Caco-2 (cell line): ENCODE measurements at regions not wholly inside any gene's neighbourhood (a gene's known extent, or its start where the extent isn't known, plus 50 kb on each side); places are given as distances from the start of the nearest gene placed in this dataset.

Source experiments
- BruUV-seq: library from RNA; stranded (reverse); fragments of 400-500 nt; replicated peaks from 2 replicates; lab custom pipeline; 2021; lab: Mats Ljungman, UMichigan
- CTCF ChIA-PET: fragments of 300-600 bp; sonication (Branson Sonifier 250); formaldehyde crosslinking; loops from one replicate; lab custom pipeline; 2022; ENCODE audit warnings: antibody characterized with exemption; lab: Charles Lee
- POLR2A ChIA-PET: fragments of 300-600 bp; sonication (Branson Sonifier 250); formaldehyde crosslinking; loops from one replicate; lab custom pipeline; 2022; ENCODE audit warnings: antibody characterized with exemption; lab: Charles Lee
- DNase-seq, 2 experiments: peaks; one replicate each; pipeline versions ENCODE4 v3.0.0 to v3.0.0-alpha.2; 2020 to 2022
- H3K27me3 ChIP-seq: replicated peaks from 2 replicates; pipeline ENCODE4 v1.6.0; 2011; ENCODE audit warnings: low read length; ENCODE audit not compliant: control insufficient read depth, insufficient read depth
- H3K36me3 ChIP-seq: 2 replicates; pipeline ENCODE4 v1.5.1; 2011; ENCODE audit warnings: low read length; ENCODE audit not compliant: control insufficient read depth, insufficient read depth
- H3K4me1 ChIP-seq: fragments of 250-450 bp; sonication (Bioruptor Pico); 2 replicates; pipeline ENCODE4 v1.5.1; 2020; ENCODE audit warnings: mild to moderate bottlenecking
- H3K4me3 ChIP-seq: 2 replicates; pipeline ENCODE4 v1.5.1; 2011; ENCODE audit warnings: low read depth, mild to moderate bottlenecking, control low read depth, low read length
- H3K9me3 ChIP-seq: fragments of 250-450 bp; sonication (Bioruptor Pico); 2 replicates; pipeline ENCODE4 v1.5.1; 2020; ENCODE audit warnings: mild to moderate bottlenecking, moderate library complexity
- H3K27ac Mint-ChIP-seq: one replicate; pipeline ENCODE4 v1.8.0; 2022; ENCODE audit warnings: mixed read lengths; ENCODE audit not compliant: unreplicated experiment
- H3K27me3 Mint-ChIP-seq: one replicate; pipeline ENCODE4 v1.8.0; 2022; ENCODE audit warnings: mixed read lengths; ENCODE audit not compliant: insufficient read depth, unreplicated experiment
- H3K36me3 Mint-ChIP-seq: one replicate; pipeline ENCODE4 v1.8.0; 2022; ENCODE audit warnings: mild to moderate bottlenecking, mixed read lengths; ENCODE audit not compliant: insufficient read depth, unreplicated experiment
- H3K4me1 Mint-ChIP-seq: one replicate; pipeline ENCODE4 v1.8.0; 2022; ENCODE audit warnings: low read depth, mixed read lengths; ENCODE audit not compliant: unreplicated experiment
- H3K4me3 Mint-ChIP-seq: one replicate; pipeline ENCODE4 v1.8.0; 2022; ENCODE audit warnings: mild to moderate bottlenecking, moderate library complexity, mixed read lengths; ENCODE audit not compliant: unreplicated experiment
- H3K9me3 Mint-ChIP-seq: one replicate; pipeline ENCODE4 v1.8.0; 2022; ENCODE audit warnings: mixed read lengths; ENCODE audit not compliant: unreplicated experiment
- intact Hi-C: fragments of 100-400 bp; cut with micrococcal nuclease; formaldehyde crosslinking; loops from one replicate; pipeline ENCODE4 v1.10.0; 2022; ENCODE audit not compliant: unreplicated experiment
- TF ChIP-seq, protein P1 (sequence below), 2 experiments: fragments of 200-600 bp in 1 of 2; IDR thresholded peaks; 1 replicate in 1 of 2; 2 replicates in 1 of 2; pipeline versions ENCODE4 v1.5.1 to v1.8.0; 2011 to 2022; ENCODE audit warnings: antibody characterized with exemption in 1 of 2, control low read depth in 1 of 2, inconsistent platforms in 1 of 2, low read depth in 1 of 2, low read length in 1 of 2, mild to moderate bottlenecking in 1 of 2, moderate library complexity in 1 of 2; ENCODE audit not compliant: insufficient read depth in 1 of 2, severe bottlenecking in 1 of 2, unreplicated experiment in 1 of 2

DNA sequence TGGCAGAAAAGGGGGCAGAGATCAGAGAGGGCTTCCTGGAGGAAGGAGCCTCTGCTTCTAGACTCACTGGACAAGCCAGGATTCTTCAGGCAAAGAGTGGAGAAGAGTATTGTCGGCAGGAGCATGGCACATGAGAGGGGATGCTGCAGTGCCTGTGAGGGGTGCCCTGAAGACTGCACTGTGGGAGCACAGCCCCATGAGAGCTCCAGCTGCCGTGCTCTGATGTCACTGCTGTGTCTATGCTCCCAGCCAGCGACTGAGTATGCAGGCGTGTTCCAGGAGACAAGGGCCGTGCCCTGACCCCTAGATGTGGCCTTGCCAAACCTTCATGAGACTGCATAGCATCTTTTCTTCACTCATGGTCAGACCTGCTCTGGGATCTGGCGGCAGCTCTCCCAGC lies 339.1 kb downstream of the RPS24 start:
- Histone ChIP-seq H3K9me3 (no peaks in the 10 kb centered on the region), H3K27me3 (no peaks in the 10 kb centered on the region; the same call in 1 of the 2 replicates), H3K4me1 (no peaks in the 10 kb centered on the region), H3K4me3 (no peak overlapping the region), H3K36me3 (no peaks in the 10 kb centered on the region)
- Mint-ChIP-seq H3K27ac (no peak overlapping the region), H3K27me3 (peaks cover 4% of the 10 kb centered on the region), H3K36me3 (no peaks in the 10 kb centered on the region), H3K4me3 (no peak overlapping the region), H3K4me1 (no peaks in the 10 kb centered on the region), H3K9me3 (no peaks in the 10 kb centered on the region)
- TF ChIP-seq, protein P1, sequence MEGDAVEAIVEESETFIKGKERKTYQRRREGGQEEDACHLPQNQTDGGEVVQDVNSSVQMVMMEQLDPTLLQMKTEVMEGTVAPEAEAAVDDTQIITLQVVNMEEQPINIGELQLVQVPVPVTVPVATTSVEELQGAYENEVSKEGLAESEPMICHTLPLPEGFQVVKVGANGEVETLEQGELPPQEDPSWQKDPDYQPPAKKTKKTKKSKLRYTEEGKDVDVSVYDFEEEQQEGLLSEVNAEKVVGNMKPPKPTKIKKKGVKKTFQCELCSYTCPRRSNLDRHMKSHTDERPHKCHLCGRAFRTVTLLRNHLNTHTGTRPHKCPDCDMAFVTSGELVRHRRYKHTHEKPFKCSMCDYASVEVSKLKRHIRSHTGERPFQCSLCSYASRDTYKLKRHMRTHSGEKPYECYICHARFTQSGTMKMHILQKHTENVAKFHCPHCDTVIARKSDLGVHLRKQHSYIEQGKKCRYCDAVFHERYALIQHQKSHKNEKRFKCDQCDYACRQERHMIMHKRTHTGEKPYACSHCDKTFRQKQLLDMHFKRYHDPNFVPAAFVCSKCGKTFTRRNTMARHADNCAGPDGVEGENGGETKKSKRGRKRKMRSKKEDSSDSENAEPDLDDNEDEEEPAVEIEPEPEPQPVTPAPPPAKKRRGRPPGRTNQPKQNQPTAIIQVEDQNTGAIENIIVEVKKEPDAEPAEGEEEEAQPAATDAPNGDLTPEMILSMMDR (IDR thresholded peaks at IDR 0.05; ENCODE audit: insufficient read depth in 1 of 2, low read depth in 1 of 2, low read length in 1 of 2, severe bottlenecking in 1 of 2, unreplicated experiment in 1 of 2) = no peak
- ChIA-PET POLR2A (no interaction called here), CTCF (no interaction called here)
- no peak for DNase-seq
- no TSS peak for BruUV-seq
- intact Hi-C loops = no loop called here

DNA sequence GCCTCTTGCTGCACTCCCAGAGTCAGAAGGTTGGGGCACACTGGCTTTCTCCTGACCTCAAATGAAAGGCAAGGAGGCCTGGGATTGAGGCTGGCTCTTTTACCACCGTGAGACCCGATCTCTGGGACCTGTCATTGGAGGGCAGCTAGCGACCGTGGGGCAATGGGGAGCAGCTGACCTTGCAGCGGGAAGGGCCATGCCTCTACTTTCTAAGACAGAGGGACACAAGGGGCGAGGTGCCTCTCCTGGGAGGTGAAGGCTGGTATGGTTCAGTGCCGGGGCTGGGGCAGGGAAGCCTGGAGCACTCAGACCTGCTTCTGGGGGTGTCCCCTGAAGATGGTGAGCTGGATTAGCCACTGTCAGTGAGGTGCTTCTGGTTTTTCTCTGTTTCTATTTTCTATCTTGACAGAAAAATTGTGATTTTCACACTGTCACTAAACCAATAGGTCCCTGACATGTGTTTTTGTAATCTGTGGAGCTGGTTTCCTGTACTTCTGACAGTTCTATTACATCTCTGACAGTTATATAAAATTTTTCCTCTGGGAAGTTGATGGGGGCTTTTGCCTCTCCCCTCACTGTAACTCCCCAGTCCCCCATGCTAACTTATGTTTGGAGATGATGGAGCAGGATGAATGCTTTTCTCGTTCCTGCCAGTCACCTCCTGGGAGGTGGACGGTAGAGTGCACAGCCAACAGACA lies 340.8 kb downstream of the RPS24 start:
- no peaks in the 10 kb centered on the region for H3K4me1 Mint-ChIP-seq
- DNase-seq = no peak
- H3K9me3 Mint-ChIP-seq = no peaks in the 10 kb centered on the region
- no peak overlapping the region for H3K4me3 Mint-ChIP-seq
- H3K36me3 Mint-ChIP-seq = no peaks in the 10 kb centered on the region
- TF ChIP-seq, protein P1 (IDR thresholded peaks at IDR 0.05; ENCODE audit: insufficient read depth in 1 of 2, low read depth in 1 of 2, low read length in 1 of 2, severe bottlenecking in 1 of 2, unreplicated experiment in 1 of 2) = no peak
- ChIA-PET POLR2A (no interaction called here), CTCF (no interaction called here)
- no peaks in the 10 kb centered on the region for H3K36me3 ChIP-seq
- intact Hi-C loops = no loop called here
- peaks cover 4% of the 10 kb centered on the region for H3K27me3 Mint-ChIP-seq
- H3K4me3 ChIP-seq = no peak overlapping the region
- no peaks in the 10 kb centered on the region for H3K4me1 ChIP-seq
- BruUV-seq = no TSS peak
- no peaks in the 10 kb centered on the region; the same call in 1 of the 2 replicates for H3K27me3 ChIP-seq
- H3K9me3 ChIP-seq = no peaks in the 10 kb centered on the region
- H3K27ac Mint-ChIP-seq = no peak overlapping the region

DNA sequence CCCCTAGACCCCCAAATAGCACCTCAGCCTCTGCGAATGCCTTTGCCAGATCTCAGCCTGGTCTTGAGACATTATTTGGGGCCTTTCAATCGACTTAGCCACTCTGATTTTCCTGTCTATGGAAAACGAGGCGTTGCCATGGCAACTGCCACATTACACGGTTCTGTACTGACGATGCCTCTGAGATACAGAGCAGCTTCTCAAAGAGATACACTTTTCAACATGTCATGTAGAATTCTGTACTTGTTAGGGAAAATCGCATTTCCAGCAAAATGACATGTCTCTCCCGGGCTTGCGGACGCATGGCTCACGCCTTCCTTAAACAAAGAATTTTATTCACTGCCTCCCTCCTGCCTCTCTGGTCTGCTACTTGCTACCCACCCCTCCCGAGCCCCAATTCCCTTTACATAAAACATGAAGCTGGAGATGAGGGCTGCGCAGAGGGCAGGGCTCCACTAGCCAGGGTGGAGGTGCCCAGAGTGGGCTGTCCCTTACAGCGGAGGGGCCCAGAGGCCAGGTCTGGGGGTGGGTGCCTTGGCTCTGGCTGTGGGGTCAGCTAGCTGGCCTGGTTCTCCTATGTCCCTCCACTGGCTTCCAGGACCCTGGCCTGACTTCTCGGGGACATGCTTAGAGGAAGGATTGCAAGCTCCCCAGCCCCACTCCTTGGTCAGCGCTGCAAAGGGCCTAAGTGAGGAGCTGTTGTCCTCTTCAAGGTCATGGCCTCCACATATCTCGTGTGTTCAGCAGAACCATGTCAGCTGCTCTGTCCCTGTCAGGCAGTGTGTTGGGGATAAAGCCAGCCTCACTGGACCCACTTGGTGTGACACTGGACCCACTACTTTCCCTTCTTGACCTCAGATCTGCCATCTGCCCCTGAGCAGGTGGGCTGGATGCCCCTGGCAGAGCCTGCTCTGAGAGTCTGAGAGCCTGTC lies 342.5 kb downstream of the RPS24 start:
- H3K36me3 ChIP-seq = no peaks in the 10 kb centered on the region
- intact Hi-C loops = no loop called here
- ChIA-PET CTCF (no interaction called here), POLR2A (no interaction called here)
- Mint-ChIP-seq H3K4me1 (no peaks in the 10 kb centered on the region), H3K4me3 (no peak overlapping the region), H3K9me3 (no peaks in the 10 kb centered on the region), H3K36me3 (no peaks in the 10 kb centered on the region), H3K27ac (no peak overlapping the region), H3K27me3 (no peaks in the 10 kb centered on the region)
- H3K27me3 ChIP-seq = no peaks in the 10 kb centered on the region; the same call in 1 of the 2 replicates
- no peaks in the 10 kb centered on the region for H3K4me1 ChIP-seq
- BruUV-seq = no TSS peak
- H3K9me3 ChIP-seq = no peaks in the 10 kb centered on the region
- TF ChIP-seq, protein P1 (IDR thresholded peaks at IDR 0.05; ENCODE audit: insufficient read depth in 1 of 2, low read depth in 1 of 2, low read length in 1 of 2, severe bottlenecking in 1 of 2, unreplicated experiment in 1 of 2) = no peak
- H3K4me3 ChIP-seq = no peak overlapping the region
- DNase-seq = no peak
